ENCODE measurements at regions not wholly inside any gene's neighbourhood (a gene's known extent, or its start where the extent isn't known, plus 50 kb on each side); places are given as distances from the start of the nearest gene placed in this dataset.
"Not testable (repeated sequence)": the region's sequence is repeated elsewhere in the genome, so short reads cannot be mapped to it uniquely, and the experiment has no call there.

- Histone ChIP-seq H3K27me3 (no peaks in the 10 kb centered on the region), H3K27ac (no peak overlapping the region), H3K4me1 (no peaks in the 10 kb centered on the region), H3K9me3 (no peaks in the 10 kb centered on the region), H3K36me3 (no peaks in the 10 kb centered on the region), H3K4me3 (no peak overlapping the region)
- intact Hi-C loops (cut with DNase I) = no loop called here
- no peak for ATAC-seq
- DNase-seq = no peak
- no peak for TF ChIP-seq CTCF (IDR thresholded peaks at IDR 0.05)
Measured at GRCh38 chr3:153783741-153784480, 337.3 kb upstream of the ARHGEF26 start.

GRCh38 chr3:153785901-153786300 lies 335.3 kb upstream of the ARHGEF26 start:
- H3K27ac ChIP-seq = no peak overlapping the region
- no peaks in the 10 kb centered on the region for H3K4me1 ChIP-seq
- H3K4me3 ChIP-seq = no peak overlapping the region
- no peaks in the 10 kb centered on the region for H3K9me3 ChIP-seq
- TF ChIP-seq CTCF (IDR thresholded peaks at IDR 0.05) = no peak
- no peaks in the 10 kb centered on the region for H3K27me3 ChIP-seq
- intact Hi-C loops (cut with DNase I) = no loop called here
- ATAC-seq = no peak
- H3K36me3 ChIP-seq = no peaks in the 10 kb centered on the region
- no peak for DNase-seq

GRCh38 chr3:153789380-153789779 lies 331.8 kb upstream of the ARHGEF26 start:
- H3K4me1 ChIP-seq = no peaks in the 10 kb centered on the region
- no peaks in the 10 kb centered on the region for H3K27me3 ChIP-seq
- DNase-seq = no peak
- H3K27ac ChIP-seq = no peak overlapping the region
- H3K9me3 ChIP-seq = no peaks in the 10 kb centered on the region
- intact Hi-C loops (cut with DNase I) = no loop called here
- no peak for TF ChIP-seq CTCF (IDR thresholded peaks at IDR 0.05)
- no peak for ATAC-seq
- H3K36me3 ChIP-seq = no peaks in the 10 kb centered on the region
- H3K4me3 ChIP-seq = no peak overlapping the region

GRCh38 chr3:153797056-153797455 lies 324.1 kb upstream of the ARHGEF26 start:
- ATAC-seq; H3K4me1 ChIP-seq; H3K9me3 ChIP-seq; H3K36me3 ChIP-seq; H3K4me3 ChIP-seq; DNase-seq; H3K27me3 ChIP-seq; H3K27ac ChIP-seq; intact Hi-C loops (cut with DNase I): not testable (repeated sequence)

GRCh38 chr3:153809097-153809496 lies 312.1 kb upstream of the ARHGEF26 start:
- Histone ChIP-seq H3K9me3 (no peaks in the 10 kb centered on the region), H3K4me1 (no peaks in the 10 kb centered on the region), H3K4me3 (no peak overlapping the region), H3K36me3 (no peaks in the 10 kb centered on the region), H3K27me3 (no peaks in the 10 kb centered on the region), H3K27ac (no peak overlapping the region)
- intact Hi-C loops (cut with DNase I) = no loop called here
- no peak for ATAC-seq
- TF ChIP-seq CTCF (IDR thresholded peaks at IDR 0.05) = no peak
- DNase-seq = no peak

GRCh38 chr3:153818338-153818737 lies 302.9 kb upstream of the ARHGEF26 start:
- Histone ChIP-seq H3K4me3 (no peak overlapping the region), H3K27me3 (no peaks in the 10 kb centered on the region), H3K36me3 (no peaks in the 10 kb centered on the region), H3K4me1 (no peaks in the 10 kb centered on the region), H3K9me3 (no peaks in the 10 kb centered on the region), H3K27ac (no peak overlapping the region)
- intact Hi-C loops (cut with DNase I) = no loop called here
- TF ChIP-seq CTCF (IDR thresholded peaks at IDR 0.05) = no peak
- ATAC-seq (peak; percentile 41), DNase-seq (no peak)
